Femur (tissue), 1 donor: ENCODE measurements at regions not wholly inside any gene's neighbourhood (a gene's known extent, or its start where the extent isn't known, plus 50 kb on each side); places are given as distances from the start of the nearest gene placed in this dataset.
"Not testable (repeated sequence)": the region's sequence is repeated elsewhere in the genome, so short reads cannot be mapped to it uniquely, and the experiment has no call there.

Experiments used
- DNase-seq: peaks from one replicate; pipeline ENCODE4 v3.0.0-alpha.2; 2017

DNA sequence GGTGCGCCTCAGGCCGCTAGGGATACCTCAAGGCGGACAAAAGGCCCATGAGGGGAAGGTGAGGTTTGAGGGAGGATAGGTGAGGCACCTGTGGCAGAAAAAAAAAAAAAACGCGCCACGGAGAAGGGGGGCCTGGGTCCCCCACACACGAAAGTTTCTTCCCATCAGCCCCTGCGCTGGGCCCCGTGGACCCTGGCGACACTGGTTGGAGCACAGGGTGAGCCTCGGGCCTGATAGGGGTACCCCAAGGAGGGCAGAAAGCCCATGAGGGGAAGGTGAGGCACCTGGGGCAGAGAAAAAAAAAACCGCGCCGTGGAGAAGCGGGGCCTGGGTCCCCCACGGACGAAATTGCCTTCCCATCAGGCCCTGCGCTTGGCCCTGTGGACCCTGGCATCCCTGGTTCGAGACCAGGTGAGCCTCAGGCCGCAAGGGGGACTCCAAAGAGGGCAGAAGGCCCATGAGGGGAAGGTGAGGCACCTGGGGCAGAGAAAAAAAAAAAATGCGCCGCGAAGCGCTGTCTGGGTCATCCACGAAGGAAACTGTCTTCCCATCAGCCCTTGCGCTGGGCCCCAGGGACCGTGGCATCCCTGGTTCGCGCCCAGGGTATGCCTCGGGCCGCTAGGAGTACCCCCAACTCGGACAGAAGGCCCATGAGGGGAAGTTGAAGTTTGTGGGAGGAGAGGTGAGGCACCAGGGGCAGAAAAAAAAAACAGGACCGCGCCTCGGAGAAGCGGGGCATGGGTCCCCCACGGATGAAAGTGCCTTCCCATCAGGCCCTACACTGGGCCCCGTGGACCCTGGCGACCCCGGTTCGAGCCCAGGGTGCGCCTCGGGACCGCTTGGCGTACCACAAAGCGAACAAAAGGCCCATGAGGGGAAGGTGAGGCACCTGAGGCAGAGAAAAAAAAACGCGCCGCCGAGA is 226.2 kb downstream of the CCDC74A start:
- no peak for DNase-seq

DNA sequence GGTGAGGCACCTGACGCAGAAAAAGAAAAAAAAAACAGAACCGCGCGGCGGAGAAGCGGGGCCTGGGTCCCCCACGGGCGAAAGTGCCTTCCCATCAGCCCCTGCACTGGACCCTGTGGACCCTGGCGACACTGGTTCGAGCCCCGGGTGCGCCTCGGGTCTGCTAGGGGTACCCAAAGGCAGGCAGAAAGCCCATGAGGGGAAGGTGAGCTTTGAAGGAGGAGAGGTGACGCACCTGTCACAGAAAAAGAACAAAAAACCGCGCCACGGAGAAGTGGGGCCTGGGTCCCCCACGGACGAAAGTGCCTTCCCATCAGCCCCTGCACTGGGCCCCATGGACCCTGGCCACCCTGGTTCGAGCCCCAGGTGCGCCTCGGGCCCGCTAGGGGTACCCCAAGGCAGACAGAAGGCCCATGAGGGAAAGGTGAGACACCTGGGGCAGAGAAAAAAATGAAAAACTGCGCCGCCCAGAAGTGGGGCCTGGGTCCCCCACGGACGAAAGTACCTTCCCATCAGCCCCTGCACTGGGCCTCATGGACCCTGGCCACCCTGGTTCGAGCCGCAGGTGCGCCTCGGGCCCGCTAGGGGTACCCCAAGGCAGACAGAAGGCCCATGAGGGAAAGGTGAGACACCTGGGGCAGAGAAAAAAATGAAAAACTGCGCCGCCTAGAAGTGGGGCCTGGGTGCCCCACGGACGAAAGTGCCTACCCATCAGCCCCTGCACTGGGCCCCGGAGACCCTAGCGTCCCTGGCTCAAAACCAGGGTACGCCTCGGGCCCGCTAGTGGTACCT is 227.4 kb downstream of the CCDC74A start:
- DNase-seq: no peak

GRCh38 chr2:131756141-131756907 is 228.6 kb downstream of the CCDC74A start:
- no peak for DNase-seq

- not testable (repeated sequence) for DNase-seq
Measured at GRCh38 chr2:131758941-131759340, 231.3 kb downstream of the CCDC74A start.

- DNase-seq: not testable (repeated sequence)
Measured at GRCh38 chr2:131774955-131775555, 247.4 kb downstream of the CCDC74A start.

GRCh38 chr2:131775903-131776506 is 248.3 kb downstream of the CCDC74A start:
- not testable (repeated sequence) for DNase-seq

- not testable (repeated sequence) for DNase-seq
Measured at GRCh38 chr2:131780446-131780845, 252.8 kb downstream of the CCDC74A start.

- DNase-seq: no peak
Measured at GRCh38 chr2:131801210-131801744, 273.6 kb downstream of the CCDC74A start.

DNA sequence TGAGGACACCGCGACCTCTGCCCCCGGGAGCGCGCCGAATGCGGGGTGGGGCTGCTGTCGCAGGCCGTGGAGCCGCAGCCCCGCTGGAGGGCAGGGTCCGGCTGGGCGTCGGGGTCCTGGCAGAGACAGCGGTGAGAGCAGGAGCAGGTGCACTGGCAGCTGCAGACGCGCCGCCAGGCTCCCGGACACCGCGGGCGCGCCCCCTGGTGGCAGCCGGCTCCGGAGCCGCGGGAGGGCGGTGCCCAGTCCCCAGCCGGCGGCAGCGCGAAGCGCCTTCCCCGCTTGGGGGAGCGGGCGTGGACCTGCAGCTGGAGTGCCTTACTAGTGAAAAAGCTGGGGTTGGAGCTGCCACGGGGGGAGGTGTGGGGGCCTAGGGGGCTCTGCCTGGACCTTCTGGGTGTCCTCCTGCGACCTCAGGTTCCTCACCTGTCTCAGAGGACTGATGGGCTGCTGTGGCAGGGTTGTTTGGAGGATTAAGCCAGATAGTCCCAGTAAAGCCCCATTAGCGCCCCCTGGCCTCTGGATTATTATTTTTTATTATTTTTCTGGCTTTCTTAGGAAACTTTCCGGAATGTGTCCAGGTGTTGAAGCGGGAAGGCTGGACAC is 274.2 kb downstream of the CCDC74A start:
- peak; percentile 75 for DNase-seq

DNA sequence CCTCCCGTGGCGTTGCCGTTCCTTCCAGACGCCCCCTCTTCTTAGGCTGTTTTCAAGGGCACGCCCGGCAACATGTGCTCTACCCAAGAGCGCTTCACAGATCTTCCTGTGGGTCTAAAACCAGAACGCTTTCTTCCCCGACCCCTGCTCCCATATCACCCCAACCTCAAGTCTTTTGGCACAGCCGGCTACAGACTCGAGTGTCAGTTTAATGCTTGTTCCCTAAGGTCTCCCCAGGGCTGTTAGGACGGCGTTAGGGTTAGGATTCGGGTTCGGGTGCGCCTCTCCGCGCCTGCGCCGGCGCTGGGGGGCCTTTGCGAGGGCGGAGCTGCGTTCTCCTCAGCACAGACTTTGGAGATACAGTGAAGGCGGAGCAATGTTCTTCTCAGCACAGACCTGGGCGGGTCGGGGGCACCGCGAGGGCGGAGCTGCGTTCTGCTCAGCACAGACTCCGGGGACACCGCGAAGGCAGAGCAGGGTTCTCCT is 274.7 kb downstream of the CCDC74A start:
- peak; percentile 28 for DNase-seq

- DNase-seq: not testable (repeated sequence)
Measured at GRCh38 chr2:131803237-131803636, 275.5 kb downstream of the CCDC74A start.

DNA sequence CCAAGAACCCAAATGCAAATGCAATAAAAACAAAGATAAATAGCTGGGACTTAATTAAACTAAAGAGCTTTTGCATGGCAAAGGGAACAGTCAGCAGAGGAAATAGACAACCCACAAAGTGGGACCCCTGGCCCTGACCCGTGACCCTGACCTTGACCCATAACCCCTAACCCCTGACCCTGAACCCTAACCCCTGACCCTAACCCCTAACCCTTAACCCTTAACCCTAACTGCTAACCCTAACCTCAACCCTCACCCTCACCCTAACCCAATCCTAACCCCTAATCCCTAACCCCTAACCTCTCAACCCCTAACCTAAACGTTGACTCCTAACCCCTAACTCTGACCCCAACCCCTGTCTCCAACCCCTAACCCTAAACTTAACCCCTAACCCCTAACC is 284.9 kb downstream of the CCDC74A start:
- DNase-seq: not testable (repeated sequence)

DNA sequence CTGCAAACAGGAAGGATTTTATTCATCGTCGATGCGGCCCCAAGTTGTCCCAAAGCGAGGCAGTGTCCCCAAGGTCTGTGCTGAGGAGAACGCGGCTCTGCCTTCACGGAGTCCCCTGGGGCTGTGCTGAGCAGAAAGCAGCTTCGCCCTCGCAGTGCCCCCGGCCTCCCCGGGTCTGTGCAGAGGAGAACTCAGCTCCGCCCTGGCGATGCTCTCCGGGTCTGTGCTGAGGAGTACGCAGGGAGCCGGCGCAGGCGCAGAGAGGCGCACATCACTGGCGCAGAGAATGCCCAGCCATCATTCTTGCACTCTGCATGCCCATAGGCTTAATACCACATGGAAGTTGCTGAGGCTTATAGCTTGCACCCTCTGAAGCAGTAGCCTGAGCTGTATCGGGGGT is 285.7 kb downstream of the CCDC74A start:
- not testable (repeated sequence) for DNase-seq

DNA sequence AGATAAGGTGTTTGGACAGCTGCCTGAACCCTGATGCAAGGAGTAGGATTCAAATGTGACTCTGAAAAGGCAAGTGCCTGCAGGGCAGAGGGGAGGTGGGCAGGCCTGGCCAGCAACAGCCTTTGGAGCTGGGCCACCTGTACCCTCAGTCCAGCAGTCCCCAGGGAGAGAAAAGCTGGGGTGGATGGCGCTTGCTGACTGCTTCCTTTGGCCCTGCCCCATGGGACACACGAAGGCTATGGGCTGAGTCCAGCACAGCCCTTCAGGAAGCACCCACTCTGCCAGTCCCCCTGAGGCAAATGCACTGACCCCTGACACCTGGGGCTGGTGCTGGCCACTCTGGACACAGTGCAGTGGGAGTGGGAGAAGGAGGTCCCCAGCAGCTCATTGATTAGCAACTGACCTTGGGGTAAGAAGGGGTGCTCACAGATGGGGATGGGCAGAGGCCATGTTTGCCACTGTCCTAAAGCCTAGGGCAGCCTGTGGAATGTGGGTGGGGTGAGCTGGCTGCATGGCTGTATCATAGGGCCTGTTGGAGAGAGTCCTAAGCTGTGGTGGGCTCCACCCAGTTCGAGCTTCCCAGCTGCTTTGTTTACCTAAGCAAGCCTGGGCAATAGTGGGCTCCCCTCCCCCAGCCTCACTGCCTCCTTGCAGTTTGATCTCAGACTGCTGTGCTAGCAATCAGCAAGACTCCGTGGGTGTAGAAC is 290.7 kb downstream of the CCDC74A start:
- not testable (repeated sequence) for DNase-seq

DNA sequence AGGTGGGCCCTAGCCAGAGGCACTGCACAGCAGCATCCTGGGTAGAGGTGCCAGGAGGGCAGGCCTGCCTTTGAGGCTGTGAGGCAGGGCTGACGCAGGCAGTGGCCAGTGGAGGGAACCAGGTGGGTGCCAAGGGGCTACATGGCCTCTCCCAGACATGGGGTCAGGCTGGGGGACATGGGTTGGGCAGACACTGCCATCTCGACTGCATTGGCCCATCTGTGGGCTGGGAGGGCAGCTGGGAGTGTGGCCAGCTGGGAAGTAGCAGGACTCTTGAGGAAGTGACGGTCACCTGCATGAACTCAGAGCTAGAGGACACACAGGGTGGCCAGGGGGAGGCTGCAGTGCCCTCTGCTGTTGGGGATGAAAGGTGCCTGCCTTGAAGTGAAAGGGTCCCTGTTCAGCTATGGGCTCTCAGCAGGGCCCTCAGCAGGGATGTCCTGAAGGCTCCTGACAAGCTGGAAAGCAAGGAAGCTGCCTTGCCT is 294.6 kb downstream of the CCDC74A start:
- not testable (repeated sequence) for DNase-seq

- DNase-seq: not testable (repeated sequence)
Measured at GRCh38 chr2:131823058-131823457, 295.4 kb downstream of the CCDC74A start.

DNA sequence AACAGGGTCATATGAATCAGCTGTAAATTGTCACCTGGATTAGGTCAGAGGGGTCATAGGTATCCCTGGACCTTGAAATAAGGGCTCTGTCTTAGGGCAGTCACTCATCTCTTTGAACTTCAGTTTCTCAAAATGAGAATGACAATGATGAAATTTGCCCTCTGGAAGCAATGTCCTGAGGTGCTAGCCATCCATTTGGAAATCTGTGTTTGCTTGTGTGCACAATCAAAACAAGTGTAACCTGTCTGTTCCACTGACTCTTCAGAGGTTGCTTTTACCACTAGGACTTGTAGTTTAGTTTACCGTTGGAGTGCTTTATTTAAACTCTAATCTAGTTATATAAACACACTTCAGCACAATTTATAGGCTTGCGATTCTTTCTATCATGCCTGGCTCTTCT is 297.3 kb downstream of the CCDC74A start:
- DNase-seq: not testable (repeated sequence)

DNA sequence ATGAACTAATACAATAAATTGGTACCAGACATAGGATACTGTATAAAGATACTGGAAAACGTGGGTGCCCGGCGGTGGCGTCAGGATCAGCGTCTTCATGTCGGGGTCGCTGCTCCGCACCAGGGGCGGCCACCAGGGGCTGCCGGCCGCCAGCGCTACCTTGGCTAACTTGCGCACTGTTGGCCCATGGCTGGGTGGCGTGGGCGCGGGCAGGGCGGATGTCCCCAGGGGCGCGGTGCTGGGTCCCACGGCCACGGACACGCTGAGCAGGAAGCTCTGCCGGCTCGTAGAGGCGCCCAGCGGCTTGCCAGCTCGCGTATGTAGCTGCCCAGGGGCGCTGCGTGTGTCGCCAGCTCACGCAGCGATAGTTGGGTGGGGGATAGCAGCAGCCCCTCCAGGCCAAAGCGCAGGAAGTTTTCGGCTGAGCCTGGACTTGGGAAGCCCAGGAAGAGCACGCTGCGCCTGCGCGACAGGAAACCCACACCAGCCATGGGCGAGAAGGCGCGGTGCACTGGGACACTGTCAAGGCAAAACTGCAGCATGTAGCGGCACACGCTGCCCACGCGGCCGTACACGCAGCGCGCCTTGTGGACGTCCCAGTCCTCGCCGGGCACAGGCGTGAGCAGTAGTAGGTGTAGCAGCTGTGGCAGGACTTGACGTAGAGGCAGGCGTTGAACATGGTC is 299.9 kb downstream of the CCDC74A start:
- DNase-seq: no peak

GRCh38 chr2:131828164-131828561 is 300.5 kb downstream of the CCDC74A start:
- DNase-seq: no peak
